HCT116 (cell line): ENCODE measurements at regions not wholly inside any gene's neighbourhood (a gene's known extent, or its start where the extent isn't known, plus 50 kb on each side); places are given as distances from the start of the nearest gene placed in this dataset.

ENCODE experiments used
- ATAC-seq: fragments of 200-7000 bp; cut with Tn5 transposase; 2 replicates; pipeline ENCODE4 v1.9.1; 2020; ENCODE audit warnings: mild to moderate bottlenecking, moderate library complexity
- BruUV-seq: library from RNA; stranded (reverse); fragments of 400-500 nt; replicated peaks from 2 replicates; lab custom pipeline; 2021; lab: Mats Ljungman, UMichigan
- CTCF ChIA-PET: fragments of 300-600 bp; sonication (Branson Sonifier 250); formaldehyde crosslinking; loops from one replicate; lab custom pipeline; 2021; ENCODE audit warnings: antibody characterized with exemption; lab: Charles Lee
- POLR2A ChIA-PET: fragments of 300-600, 350-600 bp; sonication (Branson Sonifier 250); formaldehyde crosslinking; loops from one replicate; lab custom pipeline; 2021; ENCODE audit warnings: antibody characterized with exemption; lab: Charles Lee
- RAD21 ChIA-PET, 2 experiments: fragments of 300-600 bp; sonication (Branson Sonifier 250); formaldehyde crosslinking; loops; one replicate each; lab custom pipeline; 2023; ENCODE audit warnings: low total read pairs in 2 of 2; ENCODE audit not compliant: uncharacterized antibody in 2 of 2, unreplicated experiment in 2 of 2, low non-redundant PET in 1 of 2; lab: Charles Lee
- DNase-seq: peaks from one replicate; pipeline ENCODE4 v3.0.0-alpha.2; 2010; ENCODE audit warnings: low read depth, low spot score
- H2AFZ ChIP-seq: fragments of 200-600 bp; shearing (Covaris generic), sonication (generic); 2 replicates; pipeline ENCODE4 v1.6.1; 2017; ENCODE audit warnings: low read depth, mixed run types, mixed read lengths, antibody characterized with exemption, low read length; ENCODE audit not compliant: poor library complexity, severe bottlenecking
- H3K27ac ChIP-seq: 2 replicates; pipeline ENCODE4 v1.5.1; 2012; ENCODE audit warnings: low read depth, low read length
- H3K27me3 ChIP-seq: fragments of 200-600 bp; sonication (generic); 2 replicates; pipeline ENCODE4 v1.6.1; 2016; ENCODE audit warnings: mixed run types, low read length, mixed read lengths; ENCODE audit not compliant: insufficient read depth
- H3K36me3 ChIP-seq, 2 experiments: fragments of 200-500 bp in 1 of 2; fragments of 200-600 bp in 1 of 2; sonication (Bioruptor generic) in 1 of 2; sonication (generic) in 1 of 2; 2 replicates each; pipeline versions ENCODE4 v1.5.1 to v1.6.1; 2014 to 2016; ENCODE audit warnings: low read length in 2 of 2, inconsistent platforms in 1 of 2, mixed read lengths in 1 of 2, mixed run types in 1 of 2; ENCODE audit not compliant: insufficient read depth in 2 of 2, control insufficient read depth in 1 of 2
- H3K4me1 ChIP-seq, 2 experiments: fragments of 200-600 bp in 1 of 2; sonication (generic) in 1 of 2; 2 replicates each; pipeline versions ENCODE4 v1.5.1 to v1.6.1; 2012 to 2017; ENCODE audit warnings: low read length in 2 of 2, inconsistent platforms in 1 of 2, mild to moderate bottlenecking in 1 of 2, mixed read lengths in 1 of 2, mixed run types in 1 of 2, moderate library complexity in 1 of 2; ENCODE audit not compliant: insufficient read depth in 2 of 2, control insufficient read depth in 1 of 2
- H3K4me2 ChIP-seq: fragments of 200-600 bp; sonication (generic); 2 replicates; pipeline ENCODE4 v1.6.1; 2017; ENCODE audit warnings: mixed run types, low read length, mixed read lengths
- H3K4me3 ChIP-seq, 2 experiments: fragments of 200-600 bp in 1 of 2; sonication (generic) in 1 of 2; replicated peaks in 1 of 2; 2 replicates each; pipeline ENCODE4 v1.5.1; 2011 to 2016; ENCODE audit warnings: low read length in 2 of 2, control low read depth in 1 of 2, low read depth in 1 of 2, mild to moderate bottlenecking in 1 of 2, mixed read lengths in 1 of 2, mixed run types in 1 of 2
- H3K79me2 ChIP-seq: fragments of 200-600 bp; sonication (generic); 2 replicates; pipeline ENCODE4 v1.6.1; 2017; ENCODE audit warnings: mild to moderate bottlenecking, mixed run types, low read length, moderate library complexity, mixed read lengths; ENCODE audit not compliant: insufficient read depth
- H3K9ac ChIP-seq: fragments of 200-600 bp; sonication (generic); 2 replicates; pipeline ENCODE4 v1.6.1; 2016; ENCODE audit warnings: low read length, mixed read lengths
- H3K9me2 ChIP-seq: fragments of 200-600 bp; sonication (generic), shearing (Covaris generic); 2 replicates; pipeline ENCODE4 v1.6.1; 2017; ENCODE audit warnings: mixed run types, mild to moderate bottlenecking, moderate library complexity; ENCODE audit not compliant: insufficient read depth
- H3K9me3 ChIP-seq, 2 experiments: fragments of 200-500 bp in 1 of 2; fragments of 200-600 bp in 1 of 2; sonication (Bioruptor generic) in 1 of 2; sonication (generic) in 1 of 2; 2 replicates each; pipeline ENCODE4 v1.6.1; 2014 to 2017; ENCODE audit warnings: low read length in 2 of 2, mixed read lengths in 2 of 2, inconsistent platforms in 1 of 2, low read depth in 1 of 2, mild to moderate bottlenecking in 1 of 2, mixed run types in 1 of 2, moderate library complexity in 1 of 2; ENCODE audit not compliant: control insufficient read depth in 1 of 2, insufficient read depth in 1 of 2
- H4K20me1 ChIP-seq: fragments of 200-600 bp; sonication (generic), shearing (Covaris generic); 2 replicates; pipeline ENCODE4 v1.6.1; 2017; ENCODE audit warnings: mixed run types, mild to moderate bottlenecking, moderate library complexity; ENCODE audit not compliant: insufficient read depth
- ATF3 ChIP-seq: IDR thresholded peaks from 2 replicates; pipeline ENCODE4 v1.6.1; 2012
- CBX3 ChIP-seq: IDR thresholded peaks from 2 replicates; pipeline ENCODE4 v1.6.1; 2012; ENCODE audit warnings: low read depth
- CEBPB ChIP-seq: IDR thresholded peaks from 2 replicates; pipeline ENCODE4 v1.6.1; 2012; ENCODE audit warnings: low read depth
- EZH2phosphoT487 ChIP-seq: fragments of 200-600 bp; IDR thresholded peaks from 2 replicates; pipeline ENCODE4 v1.6.1; 2018; ENCODE audit warnings: antibody characterized with exemption, borderline replicate concordance
- FOSL1 ChIP-seq: IDR thresholded peaks from 2 replicates; pipeline ENCODE4 v1.6.1; 2012; ENCODE audit warnings: low read depth
- POLR2A ChIP-seq: IDR thresholded peaks from 2 replicates; pipeline ENCODE4 v1.7.0; 2011; ENCODE audit warnings: borderline replicate concordance; ENCODE audit not compliant: insufficient read depth, insufficient read length; ENCODE audit errors: extremely low read depth
- RAD21 ChIP-seq: IDR thresholded peaks from 2 replicates; pipeline ENCODE4 v1.6.1; 2012; ENCODE audit warnings: low read depth, mild to moderate bottlenecking
- REST ChIP-seq: IDR thresholded peaks from 2 replicates; pipeline ENCODE4 v1.6.1; 2012; ENCODE audit warnings: low read depth
- SIN3A ChIP-seq: IDR thresholded peaks from 2 replicates; pipeline ENCODE4 v1.6.1; 2012; ENCODE audit warnings: low read depth
- SRF ChIP-seq: IDR thresholded peaks from 2 replicates; pipeline ENCODE4 v1.6.1; 2012; ENCODE audit warnings: low read depth
- TCF7L2 ChIP-seq: IDR thresholded peaks from 2 replicates; pipeline ENCODE4 v1.7.0; 2011; ENCODE audit warnings: borderline replicate concordance, inconsistent platforms; ENCODE audit not compliant: insufficient read depth, insufficient read length; ENCODE audit errors: extremely low read depth
- YY1 ChIP-seq: IDR thresholded peaks from 2 replicates; pipeline ENCODE4 v1.6.1; 2011; ENCODE audit warnings: low read length, low read depth, moderate library complexity, mild to moderate bottlenecking; ENCODE audit not compliant: insufficient replicate concordance; ENCODE audit errors: extremely low read depth
- ZFX ChIP-seq: fragments of 450-650 bp; IDR thresholded peaks from 2 replicates; pipeline ENCODE4 v1.6.1; 2017
- intact Hi-C: fragments of 100-400 bp; cut with micrococcal nuclease; formaldehyde crosslinking; loops from 2 replicates; pipeline ENCODE4 v1.10.0; 2022

- Histone ChIP-seq H3K9me2 (no peaks in the 10 kb centered on the region), H3K27me3 (no peaks in the 10 kb centered on the region), H3K36me3 (peaks cover 7 to 27% of the 10 kb centered on the region in 2 experiments), H3K9ac (no peak overlapping the region), H3K4me3 (no peak overlapping the region), H3K4me2 (no peak overlapping the region), H4K20me1 (peaks cover 11% of the 10 kb centered on the region; the same call in 1 of the 2 replicates), H2AFZ (no peak overlapping the region), H3K79me2 (peaks cover 100% of the 10 kb centered on the region), H3K9me3 (no peaks in the 10 kb centered on the region), H3K4me1 (no peaks in the 10 kb centered on the region), H3K27ac (no peak overlapping the region)
- CTCF ChIA-PET, result interaction anchor here (1.1 kb wide), 1 partner anchor 74 kb away, joined by 3 read pairs; no protein-coding TSS in a partner anchor
- POLR2A ChIA-PET, result no interaction called here
- TF ChIP-seq ZFX, result no peak
- no peak for TF ChIP-seq ATF3
- no peak for TF ChIP-seq SIN3A
- no peak for TF ChIP-seq RAD21
- no peak for TF ChIP-seq CEBPB
- no peak for TF ChIP-seq YY1
- no peak for TF ChIP-seq FOSL1
- no peak for TF ChIP-seq EZH2phosphoT487
- TF ChIP-seq CBX3, result no peak
- no peak for TF ChIP-seq SRF
- TF ChIP-seq POLR2A, result no peak
- no peak for DNase-seq
- ATAC-seq, result no peak
- BruUV-seq, result no TSS peak
- intact Hi-C loops, result no loop called here
- RAD21 ChIA-PET, result no interaction called here
Observed at GRCh38 chr13:50071379-50071778, 56.1 kb downstream of the KCNRG start.

- Histone ChIP-seq H3K4me1 (no peaks in the 10 kb centered on the region), H3K27me3 (no peaks in the 10 kb centered on the region), H3K4me2 (no peak overlapping the region), H3K27ac (no peak overlapping the region), H4K20me1 (peaks cover 18% of the 10 kb centered on the region; the same call in 1 of the 2 replicates), H3K9ac (no peak overlapping the region), H3K9me2 (no peaks in the 10 kb centered on the region), H3K9me3 (no peaks in the 10 kb centered on the region), H3K4me3 (no peak overlapping the region), H3K79me2 (peaks cover 100% of the 10 kb centered on the region), H2AFZ (no peak overlapping the region), H3K36me3 (peaks cover 3 to 18% of the 10 kb centered on the region in 2 experiments)
- ATAC-seq (no peak), DNase-seq (no peak)
- BruUV-seq, result no TSS peak
- intact Hi-C loops, result no loop called here
- ChIA-PET POLR2A (no interaction called here), CTCF (no interaction called here), RAD21 (no interaction called here)
- TF ChIP-seq FOSL1 (no peak), EZH2phosphoT487 (no peak), SIN3A (no peak), REST (no peak), TCF7L2 (no peak), SRF (no peak)
Observed at GRCh38 chr13:50072676-50073075, 57.4 kb downstream of the KCNRG start.
